GM21528 (cell line): ENCODE measurements at regions not wholly inside any gene's neighbourhood (a gene's known extent, or its start where the extent isn't known, plus 50 kb on each side); places are given as distances from the start of the nearest gene placed in this dataset.
"Not testable (repeated sequence)": the region's sequence is repeated elsewhere in the genome, so short reads cannot be mapped to it uniquely, and the experiment has no call there.

ENCODE experiments used
- ATAC-seq: cut with Tn5 transposase; IDR thresholded peaks from one replicate; pipeline ENCODE4 v1.9.1; 2021; ENCODE audit warnings: mild to moderate bottlenecking, moderate library complexity; ENCODE audit not compliant: unreplicated experiment, low FRiP score

- no peak for ATAC-seq
Observed at GRCh38 chr4:177494791-177495190, 52.6 kb upstream of the AGA start.

DNA sequence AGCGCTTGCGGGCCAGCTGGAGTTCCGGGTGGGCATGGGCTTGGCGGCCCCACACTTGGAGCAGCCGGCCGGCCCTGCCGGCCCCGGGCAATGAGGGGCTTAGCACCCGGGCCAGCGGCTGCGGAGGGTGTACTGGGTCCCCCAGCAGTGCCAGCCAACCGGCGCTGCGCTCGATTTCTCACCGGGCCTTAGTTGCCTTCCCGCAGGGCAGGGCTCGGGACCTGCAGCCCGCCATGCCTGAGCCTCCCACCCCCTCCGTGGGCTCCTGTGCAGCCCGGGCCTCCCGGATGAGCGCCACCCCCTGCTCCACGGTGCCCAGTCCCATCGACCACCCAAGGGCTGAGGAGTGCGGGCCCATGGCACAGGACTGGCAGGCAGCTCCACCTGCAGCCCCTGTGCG is 53.4 kb upstream of the AGA start:
- ATAC-seq: not testable (repeated sequence)

GRCh38 chr4:177499537-177499936 is 57.3 kb upstream of the AGA start:
- ATAC-seq: no peak

DNA sequence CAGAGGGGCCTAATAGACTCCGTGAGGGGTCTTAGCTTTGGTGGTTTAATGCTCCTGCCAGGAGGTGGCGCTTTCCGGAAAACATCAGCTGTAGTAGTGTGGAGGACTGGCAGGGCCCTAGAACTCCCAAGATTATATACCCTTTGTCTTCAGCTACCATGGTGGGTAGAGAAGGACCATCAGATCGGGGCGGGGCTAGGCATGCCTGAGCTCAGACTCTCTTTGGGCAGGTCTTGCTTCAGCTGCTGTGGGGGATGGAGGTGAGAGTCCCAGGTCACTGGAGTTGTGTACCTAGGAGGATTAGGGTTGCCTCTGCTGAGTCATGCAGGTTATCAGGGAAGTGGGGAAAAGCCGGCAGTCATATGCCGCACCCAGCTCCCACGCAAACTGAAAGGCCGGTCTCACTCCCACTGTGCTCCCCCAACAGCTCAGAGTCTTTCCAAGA is 63.0 kb upstream of the AGA start:
- ATAC-seq: no peak

DNA sequence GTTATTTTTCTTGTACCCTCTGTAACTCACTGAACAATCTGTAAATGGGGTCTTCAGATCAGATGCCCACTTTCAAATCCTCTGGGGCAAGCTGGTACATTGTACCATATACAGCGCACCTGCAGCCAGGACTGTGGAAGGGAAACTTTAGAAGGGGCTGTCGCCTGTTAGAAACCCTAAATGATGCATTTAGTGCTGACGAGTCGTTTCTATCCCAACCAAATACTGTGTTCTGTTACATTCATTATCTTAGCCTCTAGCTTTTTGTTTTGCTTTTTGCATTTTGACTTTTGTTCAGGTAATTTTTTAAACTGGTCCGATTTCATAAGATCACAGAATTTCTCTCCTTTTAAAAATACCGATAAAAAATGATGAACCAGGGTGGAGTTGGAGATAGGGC is 66.4 kb upstream of the AGA start:
- no peak for ATAC-seq

DNA sequence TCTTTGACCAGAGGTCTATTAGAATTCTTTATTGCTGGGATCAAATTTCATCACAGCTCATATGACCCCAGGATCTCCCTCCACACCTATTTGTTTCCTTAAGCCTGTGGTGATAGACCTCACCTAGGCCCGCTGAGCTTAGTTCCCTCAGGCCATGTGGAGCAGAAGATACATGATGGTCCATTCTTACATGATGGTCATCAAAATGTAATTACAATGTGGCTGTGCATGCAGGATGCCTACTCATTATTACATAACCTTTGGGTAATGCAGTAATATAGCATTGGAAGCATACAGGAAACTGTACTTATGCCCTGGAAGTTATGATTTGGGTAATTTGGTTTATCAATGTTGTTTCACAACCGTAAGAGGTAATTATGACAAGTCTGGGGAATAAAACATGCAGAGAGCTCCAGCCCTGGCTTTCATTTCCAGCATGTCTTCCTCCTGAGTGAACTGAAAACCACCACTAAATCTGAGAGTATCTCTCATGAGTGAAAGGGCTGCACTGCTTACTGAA is 67.0 kb upstream of the AGA start:
- no peak for ATAC-seq

DNA sequence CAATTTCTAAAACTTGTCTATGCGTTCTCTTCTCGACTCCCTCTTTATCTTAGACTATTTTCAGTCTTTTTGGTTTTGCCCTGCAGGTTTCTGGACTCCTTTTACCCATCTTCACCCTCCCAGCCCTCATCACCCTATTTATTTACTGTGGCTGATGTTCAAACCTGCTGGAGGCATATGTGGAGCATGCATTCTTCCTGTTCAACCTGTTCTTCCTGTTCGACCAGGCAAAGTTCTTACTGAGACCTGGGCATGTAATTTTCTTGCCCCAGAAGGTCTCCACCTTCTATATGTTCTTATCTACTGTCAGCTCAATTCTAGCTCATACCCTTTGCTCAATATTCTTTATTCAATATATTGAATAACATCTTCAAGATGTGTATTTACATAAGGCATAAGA is 69.4 kb upstream of the AGA start:
- no peak for ATAC-seq

GRCh38 chr4:177512646-177513045 is 70.4 kb upstream of the AGA start:
- no peak for ATAC-seq

GRCh38 chr4:177517862-177518261 is 75.6 kb upstream of the AGA start:
- ATAC-seq: no peak

DNA sequence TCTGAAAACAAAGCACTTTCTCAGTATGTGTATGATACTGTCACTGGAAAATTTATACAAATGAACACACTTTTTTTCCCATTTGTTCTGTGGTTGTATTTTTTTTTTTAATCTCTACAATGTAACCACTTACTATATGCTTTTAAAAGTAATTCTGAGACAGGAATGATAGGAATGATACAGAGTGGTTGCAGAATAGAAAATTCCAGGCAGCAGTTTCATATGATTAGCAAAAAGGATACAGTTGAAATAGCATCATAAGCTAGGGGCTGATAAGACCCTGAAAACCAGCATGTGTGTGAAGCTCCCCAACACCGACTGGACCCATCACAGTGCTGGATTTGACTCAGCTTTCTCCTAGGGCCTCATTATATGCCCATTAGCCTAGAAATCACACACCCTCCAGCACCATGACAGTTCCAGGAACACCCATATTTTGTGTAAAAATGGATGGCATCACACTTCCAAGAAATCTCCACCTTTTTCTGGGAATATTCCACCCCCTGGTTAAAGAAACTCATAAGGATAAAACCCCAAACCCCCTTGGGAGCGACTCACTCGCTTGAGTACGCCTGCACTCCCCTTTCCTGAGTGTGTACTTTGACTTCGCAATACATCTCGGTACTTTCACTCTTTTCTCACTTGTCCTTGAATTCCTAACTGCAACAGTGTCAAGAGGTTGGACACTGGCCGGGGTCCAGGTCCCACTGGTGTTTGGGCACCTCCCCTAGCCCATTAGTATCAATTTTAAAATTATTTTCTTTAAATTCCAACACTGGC is 77.4 kb upstream of the AGA start:
- no peak for ATAC-seq

DNA sequence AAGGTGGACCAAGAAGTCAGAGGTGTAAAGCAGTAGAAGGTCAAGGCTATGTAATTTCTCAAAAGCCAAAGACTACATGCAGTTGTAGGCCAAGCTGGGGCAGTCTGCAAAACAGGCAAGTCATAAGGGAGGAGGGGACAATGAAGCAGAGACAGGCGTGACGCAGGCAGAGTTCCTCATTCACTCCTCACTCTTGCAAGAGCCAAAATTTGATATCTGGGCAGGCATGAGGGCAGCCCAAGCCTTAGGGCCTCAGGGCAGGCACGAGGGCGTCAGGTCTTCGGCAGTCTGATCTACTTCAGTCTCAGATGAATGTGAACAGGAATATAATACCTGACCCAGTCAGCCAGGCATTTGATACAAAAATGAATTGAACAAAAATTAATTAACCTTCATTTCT is 86.4 kb upstream of the AGA start:
- no peak for ATAC-seq

GRCh38 chr4:177530561-177530960 is 88.3 kb upstream of the AGA start:
- no peak for ATAC-seq

GRCh38 chr4:177532358-177532757 is 90.1 kb upstream of the AGA start:
- ATAC-seq: no peak

GRCh38 chr4:177534841-177535240 is 92.6 kb upstream of the AGA start:
- ATAC-seq: not testable (repeated sequence)

GRCh38 chr4:177546745-177547144 is 104.5 kb upstream of the AGA start:
- no peak for ATAC-seq

DNA sequence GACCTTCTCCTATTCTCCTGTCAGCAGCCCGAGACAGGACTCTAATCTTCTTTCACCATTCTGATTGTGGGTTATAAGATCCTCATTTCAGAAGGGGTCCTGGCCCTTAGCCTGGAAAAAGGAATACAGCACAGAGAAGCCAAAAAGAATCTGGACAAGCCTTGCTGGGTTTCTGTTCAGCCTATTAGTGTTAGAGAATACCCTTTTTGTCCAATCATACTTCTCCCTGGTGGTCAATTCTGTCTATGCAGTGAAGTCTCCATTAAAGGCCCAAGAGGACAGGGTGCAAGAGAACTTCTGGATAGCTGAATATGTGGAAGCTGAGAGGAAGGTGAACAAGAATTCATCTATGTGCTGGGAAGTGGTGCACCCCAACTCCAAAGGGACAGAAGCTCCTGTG is 105.7 kb upstream of the AGA start:
- ATAC-seq: no peak

DNA sequence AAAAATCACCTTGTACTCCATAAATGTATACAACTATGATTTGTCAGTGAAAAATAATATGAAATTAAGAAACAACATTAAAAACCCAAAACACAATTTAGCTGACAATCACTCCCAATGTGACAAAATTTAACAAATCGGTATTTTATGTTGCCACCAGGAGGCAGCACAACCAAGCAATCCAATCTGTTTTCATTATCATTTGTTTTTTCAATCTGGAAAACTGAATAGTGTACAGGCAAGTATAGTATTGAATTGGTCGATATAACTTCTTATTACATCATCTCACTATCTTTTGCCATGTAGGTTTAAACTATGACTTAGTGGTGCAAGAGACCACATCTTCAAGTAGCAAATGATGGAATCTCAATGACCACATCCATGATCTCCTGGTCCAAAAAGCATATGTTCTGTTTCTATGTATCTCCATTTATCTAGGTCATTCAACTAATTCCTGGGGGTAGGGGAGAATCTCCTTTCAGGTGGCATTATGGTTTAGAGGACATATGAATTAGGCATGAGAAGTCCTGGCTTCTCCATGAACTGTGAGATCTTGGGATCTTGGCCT is 112.9 kb upstream of the AGA start:
- ATAC-seq: no peak

- ATAC-seq: no peak
Observed at GRCh38 chr4:177557416-177557815, 115.2 kb upstream of the AGA start.

DNA sequence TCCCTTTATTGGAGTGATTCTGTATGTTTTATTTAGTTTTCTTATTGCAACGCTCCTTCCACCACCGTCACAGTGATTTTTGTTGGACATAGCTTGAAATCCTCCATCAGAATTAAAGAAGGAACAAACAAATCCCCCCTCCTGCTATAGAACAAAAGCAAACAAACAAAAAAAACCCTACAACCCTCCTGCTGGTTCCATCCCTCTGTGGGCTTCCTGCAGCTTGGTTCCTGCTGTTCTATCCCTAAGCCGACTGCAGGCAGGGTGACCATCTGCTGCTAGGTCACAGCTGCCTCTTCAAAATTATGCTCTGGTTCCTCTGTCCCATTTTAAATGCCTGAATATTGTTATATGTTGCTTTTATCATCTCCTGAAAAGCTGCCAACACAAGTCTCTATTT is 116.8 kb upstream of the AGA start:
- ATAC-seq: no peak

DNA sequence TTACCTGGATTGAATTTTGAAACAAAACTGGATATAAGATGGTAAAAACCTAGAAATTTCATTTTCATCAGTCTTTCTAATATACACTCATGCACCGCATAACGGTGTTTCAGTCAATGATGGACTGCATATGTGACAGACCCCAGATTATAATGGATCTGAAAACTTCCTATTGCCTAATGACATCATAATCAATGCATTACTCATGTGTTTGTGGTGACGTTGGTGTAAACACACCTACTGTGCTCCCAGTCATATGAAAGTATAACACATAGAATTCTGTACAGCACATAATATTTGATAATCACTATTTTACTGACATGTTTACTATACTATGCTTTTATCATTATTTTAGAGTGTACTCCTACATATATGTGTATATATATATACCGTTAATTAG is 119.9 kb upstream of the AGA start:
- ATAC-seq: no peak

DNA sequence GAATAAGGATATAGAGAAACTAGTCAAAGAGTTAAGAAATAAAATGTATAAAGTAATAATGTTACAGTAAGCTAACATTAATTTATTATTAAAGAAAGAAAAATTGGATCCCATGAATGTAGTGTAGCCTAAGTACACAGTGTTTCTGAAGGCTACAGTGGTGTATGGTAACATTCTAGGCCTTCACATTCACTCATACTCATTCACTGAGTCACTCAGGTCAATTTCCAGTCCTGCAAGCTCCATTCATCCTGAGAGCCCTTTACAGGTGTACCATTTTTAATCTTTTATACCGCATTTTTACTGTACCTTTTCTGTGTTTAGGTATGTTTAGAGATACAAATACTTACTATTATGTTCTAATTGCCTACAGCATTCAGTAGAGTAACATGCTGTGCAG is 120.6 kb upstream of the AGA start:
- no peak for ATAC-seq

DNA sequence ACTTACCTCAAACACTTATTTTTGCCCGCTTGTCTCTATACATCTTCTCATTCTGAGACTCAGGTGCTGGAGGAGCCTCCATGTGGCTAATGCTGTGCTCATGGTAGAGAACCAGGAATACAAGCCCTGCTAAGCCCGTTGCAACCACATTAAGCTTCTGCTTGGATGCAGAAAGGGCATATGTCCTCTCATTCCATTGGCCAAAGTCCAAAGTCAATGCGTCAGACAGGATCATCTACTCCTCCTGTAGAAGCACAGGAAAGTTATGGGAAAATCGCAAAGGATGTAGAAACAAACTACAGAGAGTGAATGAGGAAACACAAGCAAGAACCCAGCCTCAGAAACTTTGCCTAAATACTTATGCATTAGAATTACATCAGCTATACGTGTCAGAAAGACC is 124.5 kb upstream of the AGA start:
- ATAC-seq: no peak
